Ishikawa (cell line): ENCODE measurements at regions not wholly inside any gene's neighbourhood (a gene's known extent, or its start where the extent isn't known, plus 50 kb on each side); places are given as distances from the start of the nearest gene placed in this dataset.

Experiments
- CEBPB ChIP-seq: IDR thresholded peaks from 2 replicates; pipeline ENCODE4 v1.6.1; 2012
- CREB1 ChIP-seq: IDR thresholded peaks from 2 replicates; pipeline ENCODE4 v1.6.1; 2012; ENCODE audit warnings: low read depth
- EGR1 ChIP-seq: IDR thresholded peaks from 2 replicates; pipeline ENCODE4 v1.6.1; 2012
- EP300 ChIP-seq: IDR thresholded peaks from 2 replicates; pipeline ENCODE4 v1.6.1; 2012; ENCODE audit warnings: borderline replicate concordance
- FOXM1 ChIP-seq: IDR thresholded peaks from 2 replicates; pipeline ENCODE4 v1.6.1; 2012; ENCODE audit warnings: low read depth, borderline replicate concordance
- NFIC ChIP-seq: IDR thresholded peaks from 2 replicates; pipeline ENCODE4 v1.6.1; 2012
- RAD21 ChIP-seq: IDR thresholded peaks from 2 replicates; pipeline ENCODE4 v1.6.1; 2012; ENCODE audit warnings: low read depth
- REST ChIP-seq: IDR thresholded peaks from 2 replicates; pipeline ENCODE4 v1.6.1; 2012; ENCODE audit warnings: low read depth, mild to moderate bottlenecking
- TAF1 ChIP-seq: IDR thresholded peaks from 2 replicates; pipeline ENCODE4 v1.6.1; 2012; ENCODE audit warnings: low read depth, mild to moderate bottlenecking
- TCF12 ChIP-seq: IDR thresholded peaks from 2 replicates; pipeline ENCODE4 v1.6.1; 2012; ENCODE audit warnings: low read depth
- TEAD4 ChIP-seq: IDR thresholded peaks from 2 replicates; pipeline ENCODE4 v1.6.1; 2012
- USF1 ChIP-seq: IDR thresholded peaks from 2 replicates; pipeline ENCODE4 v1.6.1; 2012
- YY1 ChIP-seq: IDR thresholded peaks from 2 replicates; pipeline ENCODE4 v1.6.1; 2012; ENCODE audit warnings: low read depth
- ZBTB7A ChIP-seq: IDR thresholded peaks from 2 replicates; pipeline ENCODE4 v1.6.1; 2012; ENCODE audit warnings: low read depth
- TF ChIP-seq, protein P1 (sequence below): IDR thresholded peaks from 2 replicates; pipeline ENCODE4 v1.6.1; 2012

- no peak for TF ChIP-seq CEBPB
- no peak for TF ChIP-seq TCF12
- TF ChIP-seq NFIC, result no peak
- TF ChIP-seq USF1, result no peak
- TF ChIP-seq, protein P1, sequence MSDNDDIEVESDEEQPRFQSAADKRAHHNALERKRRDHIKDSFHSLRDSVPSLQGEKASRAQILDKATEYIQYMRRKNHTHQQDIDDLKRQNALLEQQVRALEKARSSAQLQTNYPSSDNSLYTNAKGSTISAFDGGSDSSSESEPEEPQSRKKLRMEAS, result no peak
- TF ChIP-seq YY1, result no peak
- no peak for TF ChIP-seq TAF1
- no peak for TF ChIP-seq FOXM1
- no peak for TF ChIP-seq RAD21
- TF ChIP-seq TEAD4, result no peak
- TF ChIP-seq REST, result no peak
- no peak for TF ChIP-seq CREB1
- TF ChIP-seq EP300, result no peak
- TF ChIP-seq ZBTB7A, result no peak
- TF ChIP-seq EGR1, result no peak
These were observed 303.9 kb upstream of the SGK1 start for GRCh38 chr6:134621858-134622257.

GRCh38 chr6:134619789-134620188, 301.9 kb upstream of the SGK1 start:
- TF ChIP-seq CEBPB, result no peak
- no peak for TF ChIP-seq REST
- TF ChIP-seq TAF1, result no peak
- TF ChIP-seq TEAD4, result no peak
- TF ChIP-seq, protein P1, result no peak
- TF ChIP-seq EP300, result no peak
- no peak for TF ChIP-seq EGR1
- TF ChIP-seq USF1, result no peak
- no peak for TF ChIP-seq CREB1
- no peak for TF ChIP-seq FOXM1
- TF ChIP-seq ZBTB7A, result no peak

- TF ChIP-seq EGR1, result no peak
- no peak for TF ChIP-seq ZBTB7A
- TF ChIP-seq CREB1, result no peak
- TF ChIP-seq YY1, result no peak
- TF ChIP-seq FOXM1, result no peak
- no peak for TF ChIP-seq REST
- no peak for TF ChIP-seq NFIC
- TF ChIP-seq TCF12, result no peak
- no peak for TF ChIP-seq TAF1
These were observed 301.2 kb upstream of the SGK1 start for GRCh38 chr6:134619077-134619476.

DNA sequence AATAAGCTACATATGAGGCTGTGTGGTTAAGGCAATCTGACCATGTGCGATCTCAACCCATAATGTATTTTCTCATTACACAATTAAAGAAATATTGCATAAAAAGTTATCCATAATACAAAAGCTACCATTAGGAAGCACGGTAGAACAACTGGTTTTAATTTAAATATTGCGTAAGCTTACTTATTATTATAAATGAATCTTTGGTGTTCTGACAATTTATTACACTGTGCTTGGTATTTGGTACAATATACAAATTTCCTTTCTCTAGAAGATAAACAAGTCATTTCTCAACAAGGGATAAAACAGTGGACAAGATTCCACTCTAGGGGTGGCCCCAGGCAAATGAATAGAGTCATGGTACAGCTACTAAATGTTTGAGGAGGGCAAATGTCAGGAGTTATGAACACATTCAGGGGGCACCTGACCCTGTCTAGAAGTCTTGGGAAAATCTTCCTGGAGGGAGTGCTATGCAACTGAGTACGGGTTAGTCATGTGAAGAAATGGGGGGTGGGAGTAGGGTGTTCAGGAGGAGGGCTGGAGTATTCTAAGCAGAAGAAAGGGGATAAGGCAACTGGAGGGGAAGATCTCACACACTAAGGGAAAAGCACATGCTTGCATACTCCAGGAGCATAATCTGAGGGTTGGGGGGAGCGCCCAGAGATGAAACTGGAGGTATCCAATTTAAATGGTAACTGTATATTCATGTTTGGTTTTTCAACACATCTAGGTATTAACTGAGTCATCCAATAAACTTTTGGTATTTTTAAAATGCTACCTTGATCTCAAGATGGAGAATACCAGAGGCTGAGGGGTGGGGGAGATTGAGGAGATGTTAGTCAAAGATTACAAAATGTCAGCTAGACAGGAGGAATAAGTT, 296.9 kb upstream of the SGK1 start:
- TF ChIP-seq FOXM1 (no peak), ZBTB7A (no peak), EP300 (no peak), RAD21 (no peak), REST (no peak)
